HG03342 (cell line): ENCODE measurements at regions not wholly inside any gene's neighbourhood (a gene's known extent, or its start where the extent isn't known, plus 50 kb on each side); places are given as distances from the start of the nearest gene placed in this dataset.

ENCODE experiments used
- ATAC-seq: cut with Tn5 transposase; IDR thresholded peaks from one replicate; pipeline ENCODE4 v1.9.1; 2021; ENCODE audit warnings: mild to moderate bottlenecking, moderate library complexity; ENCODE audit not compliant: unreplicated experiment

DNA sequence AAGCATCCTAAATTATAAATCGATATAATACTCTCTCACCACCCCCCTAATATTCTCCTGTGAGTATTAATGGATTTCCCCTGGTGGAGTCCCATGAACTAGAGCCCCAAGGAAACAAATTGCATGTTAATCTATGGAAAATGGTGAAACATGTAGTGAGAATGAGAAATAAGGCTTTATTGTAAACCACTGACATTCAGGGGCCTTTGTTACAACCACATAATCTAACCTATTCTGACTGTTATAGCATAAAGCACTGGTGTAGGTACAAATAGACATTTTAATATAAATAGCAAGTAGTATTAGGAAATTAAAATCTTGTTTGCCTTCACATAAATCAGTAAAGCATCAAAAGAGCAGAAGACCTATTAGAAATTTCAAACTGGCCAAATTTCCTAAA, 65.3 kb upstream of the TLK1 start:
- no peak for ATAC-seq

DNA sequence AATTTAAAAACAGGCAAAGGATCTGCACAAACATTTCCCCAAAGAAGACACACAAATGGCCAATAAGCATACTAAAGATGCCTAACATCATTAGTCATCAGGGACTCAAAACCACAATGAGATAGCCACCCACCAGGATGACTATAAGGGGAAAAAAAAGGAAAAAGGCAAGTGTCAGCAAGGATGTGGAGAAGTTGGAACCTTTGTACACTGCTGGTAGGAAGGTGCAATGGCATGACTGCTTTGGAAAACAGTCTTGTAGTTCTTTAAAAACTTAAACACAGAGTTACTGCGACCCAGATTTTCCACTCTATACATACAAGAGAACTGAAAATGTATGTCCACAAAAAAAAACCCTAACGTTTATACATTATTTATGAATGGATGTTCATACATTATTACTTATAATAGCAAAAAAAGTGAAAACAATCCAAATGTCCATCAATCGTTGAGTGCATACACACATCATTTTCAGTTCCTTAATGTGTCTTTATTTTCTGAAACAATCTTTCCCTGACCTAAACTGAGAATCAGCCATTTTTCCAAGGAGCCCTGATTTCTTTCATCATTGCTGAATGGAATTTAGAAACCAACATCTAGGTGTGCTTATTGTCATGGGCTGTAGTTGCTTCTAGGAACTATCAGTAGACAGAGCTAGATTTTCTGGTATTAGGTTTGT, 64.7 kb upstream of the TLK1 start:
- ATAC-seq: no peak

DNA sequence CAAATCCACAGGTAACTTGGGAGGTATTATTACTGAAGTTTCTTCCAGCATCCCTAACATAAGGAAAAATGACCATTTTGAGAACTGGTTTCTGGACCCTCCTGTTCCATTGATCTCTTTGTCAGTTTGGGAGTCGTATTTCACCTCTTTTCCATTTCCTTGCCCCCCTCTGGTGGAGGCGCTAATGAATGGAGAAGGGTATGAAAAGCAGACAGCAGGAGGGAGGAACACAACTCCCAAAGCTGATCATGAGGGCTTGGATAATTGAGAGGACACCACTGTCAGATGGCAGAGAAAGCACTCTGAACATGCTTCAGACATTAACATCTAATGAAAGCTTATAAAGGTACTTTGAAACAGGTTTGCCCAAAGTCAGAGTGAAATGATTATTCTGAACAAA, 56.6 kb upstream of the TLK1 start:
- no peak for ATAC-seq

DNA sequence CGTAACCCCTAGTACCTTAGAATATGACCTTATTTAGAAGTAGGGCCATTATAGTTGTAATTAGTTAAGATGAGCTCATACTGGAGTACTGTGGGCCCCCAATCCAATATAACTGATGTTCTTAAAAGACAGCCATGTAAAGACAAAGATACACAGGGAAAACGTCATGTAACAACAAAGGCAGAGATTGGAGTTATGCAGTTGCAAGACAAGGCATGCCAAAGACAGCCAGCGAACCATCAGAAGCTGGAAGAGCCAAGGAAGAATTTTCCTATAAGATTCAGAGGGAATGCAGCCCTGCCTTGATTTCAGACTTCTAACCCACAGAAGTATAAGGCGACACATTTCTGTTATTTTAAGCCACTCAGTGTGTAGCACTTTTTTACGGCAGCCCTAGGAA, 55.9 kb upstream of the TLK1 start:
- ATAC-seq: no peak

DNA sequence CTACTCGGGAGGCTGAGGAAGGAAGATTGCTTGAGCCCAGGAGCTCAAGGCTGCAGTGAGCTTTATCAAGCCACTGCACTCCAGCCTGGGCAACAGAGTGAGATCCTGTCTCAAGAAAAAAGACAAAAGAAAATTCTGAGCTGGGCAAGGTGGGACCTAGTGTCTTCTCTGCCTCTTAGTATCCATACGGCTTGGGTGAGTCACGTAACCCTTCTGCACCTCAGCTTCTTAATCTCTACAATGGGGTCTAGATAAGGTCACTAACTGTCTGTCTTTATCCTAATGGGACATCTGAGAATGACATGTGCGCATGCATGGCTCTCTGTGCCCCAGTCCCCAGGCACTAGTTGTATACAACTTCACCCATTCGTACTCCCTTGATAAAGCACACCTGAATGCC, 53.4 kb upstream of the TLK1 start:
- ATAC-seq: no peak

DNA sequence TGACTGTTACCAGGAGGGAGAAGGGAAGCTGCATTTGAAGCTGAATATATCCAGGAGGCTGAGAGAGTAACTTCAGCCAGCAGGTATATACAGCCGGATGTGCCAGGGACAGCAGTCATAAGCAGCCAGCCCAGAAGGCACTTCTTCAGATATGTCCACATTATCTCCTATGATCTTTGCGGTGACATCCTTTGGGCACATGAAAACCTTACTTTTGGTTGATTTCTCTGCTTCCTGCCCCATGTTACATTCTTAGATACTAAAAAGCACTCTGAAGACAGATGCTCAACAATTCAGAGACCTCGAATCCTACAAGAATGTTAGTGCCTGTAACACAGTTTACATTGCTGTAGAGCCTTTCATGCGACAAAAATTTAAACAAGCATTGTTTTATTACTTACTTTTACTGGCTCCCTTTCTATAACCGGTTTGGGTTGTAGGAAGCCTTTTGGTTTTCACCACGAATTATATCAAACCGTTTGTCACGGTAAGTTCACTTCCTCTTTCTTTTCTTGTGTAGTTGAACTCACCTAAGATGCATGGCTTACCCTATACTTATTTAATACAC, 50.3 kb upstream of the TLK1 start:
- ATAC-seq: peak; percentile 86
